H9 (cell line): ENCODE measurements at regions not wholly inside any gene's neighbourhood (a gene's known extent, or its start where the extent isn't known, plus 50 kb on each side); places are given as distances from the start of the nearest gene placed in this dataset.

Experiments
- DNase-seq: peaks from one replicate; pipeline ENCODE4 v3.0.0-alpha.2; 2017
- H2AFZ ChIP-seq: one replicate; pipeline ENCODE4 v1.6.1; 2013; ENCODE audit warnings: mild to moderate bottlenecking, low read length, control low read depth, moderate library complexity
- H2AK5ac ChIP-seq: 2 replicates; pipeline ENCODE4 v1.6.1; 2013; ENCODE audit warnings: low read length, control low read depth, mixed read lengths; ENCODE audit not compliant: insufficient read length
- H2BK120ac ChIP-seq: one replicate; pipeline ENCODE4 v1.6.1; 2013; ENCODE audit warnings: low read depth, mild to moderate bottlenecking, low read length, control low read depth, inconsistent platforms; ENCODE audit not compliant: poor library complexity, severe bottlenecking
- H2BK12ac ChIP-seq: 2 replicates; pipeline ENCODE4 v1.6.1; 2013; ENCODE audit warnings: low read length, control low read depth, mixed read lengths, low read depth; ENCODE audit not compliant: insufficient read length
- H2BK15ac ChIP-seq: 2 replicates; pipeline ENCODE4 v1.6.1; 2013; ENCODE audit warnings: low read depth, low read length, control low read depth
- H2BK20ac ChIP-seq: one replicate; pipeline ENCODE4 v1.6.1; 2013; ENCODE audit warnings: low read depth, mild to moderate bottlenecking, low read length, control low read depth, inconsistent platforms; ENCODE audit not compliant: poor library complexity, severe bottlenecking
- H2BK5ac ChIP-seq: 2 replicates; pipeline ENCODE4 v1.6.1; 2013; ENCODE audit warnings: low read length, control low read depth, mixed read lengths; ENCODE audit not compliant: insufficient read length
- H3K14ac ChIP-seq: 2 replicates; pipeline ENCODE4 v1.6.1; 2013; ENCODE audit warnings: low read length, control low read depth; ENCODE audit not compliant: insufficient read depth
- H3K18ac ChIP-seq: 2 replicates; pipeline ENCODE4 v1.6.1; 2013; ENCODE audit warnings: low read depth, mild to moderate bottlenecking, mixed read lengths, low read length, control low read depth; ENCODE audit not compliant: insufficient read length
- H3K23ac ChIP-seq: 2 replicates; pipeline ENCODE4 v1.6.1; 2013; ENCODE audit warnings: low read length, control low read depth, mixed read lengths, low read depth; ENCODE audit not compliant: insufficient read length
- H3K23me2 ChIP-seq: 2 replicates; pipeline ENCODE4 v1.6.1; 2013; ENCODE audit warnings: low read depth, mild to moderate bottlenecking, mixed read lengths, low read length, control low read depth; ENCODE audit not compliant: insufficient read length, poor library complexity, severe bottlenecking
- H3K27ac ChIP-seq: 2 replicates; pipeline ENCODE4 v1.5.1; 2013; ENCODE audit warnings: low read length, control low read depth, mixed read lengths, low read depth; ENCODE audit not compliant: insufficient read length
- H3K27me3 ChIP-seq: 2 replicates; pipeline ENCODE4 v1.6.1; 2013; ENCODE audit warnings: low read length, control low read depth, inconsistent platforms; ENCODE audit not compliant: insufficient read depth
- H3K4ac ChIP-seq: 2 replicates; pipeline ENCODE4 v1.6.1; 2013; ENCODE audit warnings: low read depth, mild to moderate bottlenecking, control low read depth, inconsistent platforms, low read length, moderate library complexity
- H3K4me1 ChIP-seq: 2 replicates; pipeline ENCODE4 v1.6.1; 2013; ENCODE audit warnings: low read length, control low read depth, inconsistent platforms; ENCODE audit not compliant: insufficient read depth
- H3K4me2 ChIP-seq: 2 replicates; pipeline ENCODE4 v1.6.1; 2013; ENCODE audit warnings: low read length, control low read depth, mixed read lengths; ENCODE audit not compliant: insufficient read length, insufficient read depth
- H3K56ac ChIP-seq: 2 replicates; pipeline ENCODE4 v1.6.1; 2013; ENCODE audit warnings: low read depth, mild to moderate bottlenecking, mixed read lengths, low read length, control low read depth; ENCODE audit not compliant: insufficient read length
- H3K79me1 ChIP-seq: 2 replicates; pipeline ENCODE4 v1.6.1; 2013; ENCODE audit warnings: low read depth, mild to moderate bottlenecking, moderate library complexity, low read length, control low read depth, inconsistent platforms; ENCODE audit not compliant: insufficient read depth, poor library complexity, severe bottlenecking
- H3K79me2 ChIP-seq: 2 replicates; pipeline ENCODE4 v1.6.1; 2013; ENCODE audit warnings: low read length, control low read depth, inconsistent platforms; ENCODE audit not compliant: insufficient read depth
- H3K9ac ChIP-seq: 2 replicates; pipeline ENCODE4 v1.6.1; 2013; ENCODE audit warnings: low read length, control low read depth, mixed read lengths; ENCODE audit not compliant: insufficient read length; ENCODE audit errors: extremely low read depth
- H3K9me3 ChIP-seq: one replicate; pipeline ENCODE4 v1.6.1; 2013; ENCODE audit warnings: low read depth, low read length, inconsistent platforms; ENCODE audit not compliant: control insufficient read depth
- H3T11ph ChIP-seq: one replicate; pipeline ENCODE4 v1.6.1; 2013; ENCODE audit warnings: mild to moderate bottlenecking, low read length, control low read depth, inconsistent platforms
- H4K20me1 ChIP-seq: one replicate; pipeline ENCODE4 v1.6.1; 2013; ENCODE audit not compliant: control insufficient read depth, insufficient read length, insufficient read depth
- H4K5ac ChIP-seq: 2 replicates; pipeline ENCODE4 v1.6.1; 2013; ENCODE audit warnings: low read depth, mild to moderate bottlenecking, mixed read lengths, low read length, control low read depth; ENCODE audit not compliant: insufficient read length
- H4K8ac ChIP-seq: replicated peaks from 2 replicates; pipeline ENCODE4 v1.6.1; 2013; ENCODE audit warnings: low read length, control low read depth, mixed read lengths, low read depth; ENCODE audit not compliant: insufficient read length
- H4K91ac ChIP-seq: 2 replicates; pipeline ENCODE4 v1.6.1; 2013; ENCODE audit warnings: low read depth, mild to moderate bottlenecking, moderate library complexity, mixed read lengths, low read length, control low read depth; ENCODE audit not compliant: insufficient read length
- H3K27ac Mint-ChIP-seq, 3 experiments: 2 replicates in 2 of 3; 3 replicates in 1 of 3; pipeline ENCODE4 v1.8.0; 2020 to 2021; ENCODE audit warnings: mixed read lengths in 3 of 3, mild to moderate bottlenecking in 1 of 3, moderate library complexity in 1 of 3
- H3K27me3 Mint-ChIP-seq: 2 replicates; pipeline ENCODE4 v1.8.0; 2021; ENCODE audit warnings: low read depth, mild to moderate bottlenecking, moderate library complexity, mixed read lengths
- H3K36me3 Mint-ChIP-seq, 3 experiments: 2 replicates in 2 of 3; 3 replicates in 1 of 3; pipeline ENCODE4 v1.8.0; 2020 to 2021; ENCODE audit warnings: low read depth in 3 of 3, mixed read lengths in 3 of 3; ENCODE audit not compliant: insufficient read depth in 1 of 3
- H3K4me1 Mint-ChIP-seq, 2 experiments: 2 replicates each; pipeline ENCODE4 v1.8.0; 2020; ENCODE audit warnings: mixed read lengths in 2 of 2
- H3K4me3 Mint-ChIP-seq, 2 experiments: 2 replicates in 1 of 2; 3 replicates in 1 of 2; pipeline ENCODE4 v1.8.0; 2020 to 2021; ENCODE audit warnings: mild to moderate bottlenecking in 2 of 2, mixed read lengths in 2 of 2, moderate library complexity in 1 of 2
- H3K9me3 Mint-ChIP-seq, 2 experiments: 2 replicates in 1 of 2; 3 replicates in 1 of 2; pipeline ENCODE4 v1.8.0; 2020; ENCODE audit warnings: mild to moderate bottlenecking in 2 of 2, mixed read lengths in 2 of 2, moderate library complexity in 1 of 2
- WGBS: extraction: QIAGEN DNeasy Blood & Tissue Kit; methylation state at CpG from one replicate; pipeline ENCODE4 v1.1.7; 2013; ENCODE audit warnings: missing lambda C conversion rate, low lambda C conversion rate, mixed read lengths; ENCODE audit not compliant: insufficient read length; ENCODE audit errors: extremely low coverage; 5-methylcytosine and 5-hydroxymethylcytosine counted together
- TF ChIP-seq, protein P1 (sequence below): fragments of 200-600 bp; sonication (generic); conservative IDR thresholded peaks from 3 replicates; pipeline ENCODE4 v1.8.0; 2021; ENCODE audit warnings: antibody characterized with exemption, mild to moderate bottlenecking

DNA sequence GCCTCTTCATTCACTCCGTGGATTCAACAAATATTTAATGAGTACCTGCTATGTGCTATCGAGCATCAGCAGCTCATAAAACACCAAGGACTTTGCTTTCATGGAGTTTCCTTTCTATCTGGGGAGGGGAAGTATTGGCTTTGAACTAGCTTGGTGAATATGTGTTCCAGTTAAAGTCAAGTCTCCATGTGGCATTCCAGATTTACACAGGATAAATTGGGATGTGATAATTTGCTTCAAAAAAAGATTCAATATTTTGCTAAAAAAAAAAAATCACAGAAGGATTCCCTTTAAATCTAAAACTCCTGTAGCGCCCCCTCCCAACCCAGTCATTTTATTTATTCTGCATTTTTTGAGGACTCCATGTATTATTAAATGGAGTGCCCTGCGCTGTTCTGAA is 346.3 kb upstream of the SLC30A5 start:
- no peaks in the 10 kb centered on the region for H4K20me1 ChIP-seq

More for the DNA sequence above, 346.3 kb upstream of the SLC30A5 start:
- H3K4me1 ChIP-seq: no peaks in the 10 kb centered on the region
- H3K4me3 Mint-ChIP-seq: no peak overlapping the region
- H3K4me2 ChIP-seq: no peak overlapping the region
- no peaks in the 10 kb centered on the region for H3K9me3 ChIP-seq
- no peaks in the 10 kb centered on the region for H3K23me2 ChIP-seq
- TF ChIP-seq, protein P1, sequence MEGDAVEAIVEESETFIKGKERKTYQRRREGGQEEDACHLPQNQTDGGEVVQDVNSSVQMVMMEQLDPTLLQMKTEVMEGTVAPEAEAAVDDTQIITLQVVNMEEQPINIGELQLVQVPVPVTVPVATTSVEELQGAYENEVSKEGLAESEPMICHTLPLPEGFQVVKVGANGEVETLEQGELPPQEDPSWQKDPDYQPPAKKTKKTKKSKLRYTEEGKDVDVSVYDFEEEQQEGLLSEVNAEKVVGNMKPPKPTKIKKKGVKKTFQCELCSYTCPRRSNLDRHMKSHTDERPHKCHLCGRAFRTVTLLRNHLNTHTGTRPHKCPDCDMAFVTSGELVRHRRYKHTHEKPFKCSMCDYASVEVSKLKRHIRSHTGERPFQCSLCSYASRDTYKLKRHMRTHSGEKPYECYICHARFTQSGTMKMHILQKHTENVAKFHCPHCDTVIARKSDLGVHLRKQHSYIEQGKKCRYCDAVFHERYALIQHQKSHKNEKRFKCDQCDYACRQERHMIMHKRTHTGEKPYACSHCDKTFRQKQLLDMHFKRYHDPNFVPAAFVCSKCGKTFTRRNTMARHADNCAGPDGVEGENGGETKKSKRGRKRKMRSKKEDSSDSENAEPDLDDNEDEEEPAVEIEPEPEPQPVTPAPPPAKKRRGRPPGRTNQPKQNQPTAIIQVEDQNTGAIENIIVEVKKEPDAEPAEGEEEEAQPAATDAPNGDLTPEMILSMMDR: no peak
- no peaks in the 10 kb centered on the region for H3K9me3 Mint-ChIP-seq
- no peak overlapping the region for H4K5ac ChIP-seq
- no peak overlapping the region for H3K27ac Mint-ChIP-seq
- no peak overlapping the region for H3K23ac ChIP-seq
- no peak overlapping the region for H3K9ac ChIP-seq
- no peak overlapping the region for H2AK5ac ChIP-seq
- no peak overlapping the region for H3T11ph ChIP-seq
- H3K14ac ChIP-seq: no peak overlapping the region
- H3K36me3 Mint-ChIP-seq: no peaks in the 10 kb centered on the region; a peak in 1 of 7 replicates
- DNase-seq: no peak
- H3K27me3 ChIP-seq: no peaks in the 10 kb centered on the region
- H2BK5ac ChIP-seq: no peak overlapping the region
- H2AFZ ChIP-seq: no peak overlapping the region
- H3K18ac ChIP-seq: no peak overlapping the region
- H3K4ac ChIP-seq: no peak overlapping the region
- no peak overlapping the region for H3K56ac ChIP-seq
- H4K8ac ChIP-seq: no peak overlapping the region
- H3K79me1 ChIP-seq: no peaks in the 10 kb centered on the region
- no peak overlapping the region for H2BK12ac ChIP-seq
- H2BK15ac ChIP-seq: no peak overlapping the region
- no peak overlapping the region for H2BK120ac ChIP-seq
- no peak overlapping the region for H4K91ac ChIP-seq
- no peaks in the 10 kb centered on the region for H3K27me3 Mint-ChIP-seq
- no CpG with 5 or more reads among the region's 4 CpGs for WGBS
- no peaks in the 10 kb centered on the region for H3K79me2 ChIP-seq
- H2BK20ac ChIP-seq: no peak overlapping the region
- no peak overlapping the region for H3K27ac ChIP-seq
- H3K4me1 Mint-ChIP-seq: peaks cover 3 to 15% of the 10 kb centered on the region in 2 experiments; a peak in 3 of 4 replicates
